Endometrium (tissue), 2 donors: ENCODE measurements at regions not wholly inside any gene's neighbourhood (a gene's known extent, or its start where the extent isn't known, plus 50 kb on each side); places are given as distances from the start of the nearest gene placed in this dataset.

Experiments used
- FAIRE-seq: peaks from 2 replicates; lab custom pipeline; 2012; peaks lifted over from hg19 to GRCh38; lab: Jason Lieb, UNC
- donor health status: control.
- donor health status: control.

- no peak for FAIRE-seq
Observed at GRCh38 chr10:15462253-15462897, 91.3 kb upstream of the FAM171A1 start.

DNA sequence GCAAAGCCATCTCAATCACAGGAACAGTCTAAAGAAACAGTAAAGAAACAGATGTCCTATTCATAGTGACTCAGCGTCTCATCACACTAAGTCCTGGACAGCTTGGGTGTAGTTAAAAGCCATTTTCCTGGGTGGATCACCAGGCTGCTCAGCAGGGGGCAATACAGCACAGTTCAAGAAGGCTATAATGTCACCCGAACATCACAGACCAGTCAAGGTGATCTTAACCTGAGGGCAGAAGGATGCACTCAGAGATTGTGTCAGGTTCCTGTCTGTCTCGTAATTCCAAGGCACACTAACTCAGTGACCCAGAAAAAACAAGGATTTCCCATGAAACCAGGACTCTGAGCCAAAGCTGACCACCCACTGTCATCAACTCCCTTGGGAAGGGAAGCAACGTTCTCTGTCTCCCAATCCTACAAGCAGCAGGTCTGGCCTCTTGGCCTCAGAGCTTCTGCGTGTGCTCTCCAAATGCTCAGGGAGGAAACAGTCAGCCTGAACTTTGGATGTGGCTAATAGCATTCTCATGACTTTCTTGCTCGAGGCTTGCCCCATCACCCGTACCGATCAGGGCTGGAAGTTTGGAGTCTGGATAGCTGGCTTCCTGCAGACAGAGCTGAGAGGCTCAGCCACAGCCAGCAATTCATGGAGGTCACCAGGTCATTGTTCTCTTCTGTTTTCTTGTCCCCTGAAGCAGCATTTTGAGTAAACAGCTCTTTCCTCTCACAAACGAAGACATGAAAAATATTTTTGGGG, 90.4 kb upstream of the FAM171A1 start:
- FAIRE-seq: peak; percentile 63

GRCh38 chr10:15460661-15461060, 89.6 kb upstream of the FAM171A1 start:
- no peak for FAIRE-seq

DNA sequence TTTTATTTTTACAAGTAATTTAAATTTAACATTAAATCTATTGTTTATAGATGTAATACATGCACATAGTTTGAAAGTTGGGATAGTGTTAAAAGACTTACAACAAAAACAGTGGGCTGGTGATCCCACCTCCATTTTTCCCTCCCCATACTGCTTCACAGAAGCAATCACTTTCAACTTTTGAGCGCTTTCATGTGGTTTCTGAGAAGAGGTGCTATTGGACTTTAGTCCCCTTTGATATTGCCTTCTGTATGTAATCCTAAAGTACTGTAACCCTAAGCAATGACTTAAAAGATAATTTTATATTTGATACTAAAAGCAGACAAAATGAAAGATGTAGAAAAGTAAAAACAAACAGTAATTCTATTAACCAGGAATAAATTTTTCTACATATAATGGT, 88.1 kb upstream of the FAM171A1 start:
- no peak for FAIRE-seq

DNA sequence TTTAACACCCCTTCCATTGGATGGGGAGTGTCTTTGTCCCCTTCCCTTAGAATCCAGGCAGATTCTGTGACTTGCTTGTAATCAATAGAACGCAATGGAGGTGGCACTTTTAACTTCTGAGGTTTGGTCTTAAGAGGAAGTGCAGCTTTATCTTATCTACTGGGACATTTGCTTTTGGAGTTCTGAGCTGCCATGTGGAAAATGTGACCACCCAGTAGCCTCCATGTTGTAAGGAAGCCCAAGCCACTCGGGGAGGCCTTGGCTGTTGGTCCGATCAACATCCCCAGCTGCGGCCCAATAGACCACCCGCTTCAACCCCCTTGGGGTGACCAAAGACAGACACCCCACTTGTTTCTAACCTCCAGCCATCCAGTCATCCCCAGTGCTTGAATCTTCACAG, 86.3 kb upstream of the FAM171A1 start:
- FAIRE-seq: no peak

DNA sequence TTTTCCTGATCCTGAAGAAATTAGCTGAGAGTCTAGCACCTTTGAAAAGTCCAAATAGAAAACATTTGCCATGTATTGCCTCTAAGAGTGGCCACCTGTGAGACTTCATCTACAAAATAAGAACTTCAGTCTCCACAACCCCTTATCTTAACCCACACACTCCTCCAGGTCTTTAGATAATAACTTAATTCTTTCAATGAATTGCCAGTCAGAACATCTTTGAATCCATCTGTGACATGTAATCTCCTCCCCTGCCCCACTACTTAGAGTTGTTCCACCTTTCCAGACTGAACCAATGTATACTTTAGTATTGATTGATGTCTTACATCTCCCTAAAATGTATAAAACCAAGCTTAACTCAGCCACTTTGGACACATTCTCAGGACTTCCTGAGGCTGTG, 84.4 kb upstream of the FAM171A1 start:
- no peak for FAIRE-seq

DNA sequence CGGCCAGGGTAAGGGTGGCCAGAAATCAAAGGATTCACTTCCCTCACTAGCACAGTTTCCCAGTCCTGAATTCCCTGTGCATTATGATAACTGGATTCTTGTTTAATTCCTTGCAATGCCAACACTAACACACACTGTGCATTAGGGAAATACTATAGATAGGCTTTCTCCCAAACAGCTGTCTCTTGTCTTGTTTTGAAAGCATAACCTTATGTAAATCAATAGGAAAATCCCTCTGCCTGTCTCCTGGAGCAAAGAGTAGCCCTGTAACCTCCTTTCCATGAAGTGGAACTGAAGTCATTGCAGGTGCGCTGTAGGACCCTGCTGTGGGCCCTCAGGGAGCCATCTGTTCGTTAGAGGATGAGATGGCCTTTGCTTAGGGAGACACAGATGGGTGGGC, 82.8 kb upstream of the FAM171A1 start:
- no peak for FAIRE-seq

- no peak for FAIRE-seq
Observed at GRCh38 chr10:15453457-15453856, 82.4 kb upstream of the FAM171A1 start.

DNA sequence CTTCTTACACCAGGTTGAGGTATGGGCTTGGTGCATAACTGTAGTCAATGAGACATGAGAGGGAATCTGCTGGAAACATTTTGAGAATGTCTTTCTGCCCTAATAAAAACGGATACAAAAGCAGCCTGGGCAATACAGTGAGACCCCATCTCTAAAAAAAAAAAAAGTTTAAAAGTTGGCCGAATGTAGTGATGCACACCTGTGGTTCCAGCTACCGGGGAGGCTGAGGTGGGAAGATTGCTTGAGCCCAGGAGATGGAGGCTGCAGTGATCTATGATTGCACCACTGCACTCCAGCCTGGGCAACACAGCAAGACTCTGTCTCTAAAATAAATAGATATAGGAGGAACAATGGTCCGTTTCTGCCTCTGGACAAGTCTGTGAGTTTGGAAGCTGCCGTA, 81.5 kb upstream of the FAM171A1 start:
- no peak for FAIRE-seq

- no peak for FAIRE-seq
Observed at GRCh38 chr10:15451137-15452094, 80.3 kb upstream of the FAM171A1 start.

- no peak for FAIRE-seq
Observed at GRCh38 chr10:15448598-15448997, 77.5 kb upstream of the FAM171A1 start.

GRCh38 chr10:15445006-15445390, 73.9 kb upstream of the FAM171A1 start:
- no peak for FAIRE-seq

DNA sequence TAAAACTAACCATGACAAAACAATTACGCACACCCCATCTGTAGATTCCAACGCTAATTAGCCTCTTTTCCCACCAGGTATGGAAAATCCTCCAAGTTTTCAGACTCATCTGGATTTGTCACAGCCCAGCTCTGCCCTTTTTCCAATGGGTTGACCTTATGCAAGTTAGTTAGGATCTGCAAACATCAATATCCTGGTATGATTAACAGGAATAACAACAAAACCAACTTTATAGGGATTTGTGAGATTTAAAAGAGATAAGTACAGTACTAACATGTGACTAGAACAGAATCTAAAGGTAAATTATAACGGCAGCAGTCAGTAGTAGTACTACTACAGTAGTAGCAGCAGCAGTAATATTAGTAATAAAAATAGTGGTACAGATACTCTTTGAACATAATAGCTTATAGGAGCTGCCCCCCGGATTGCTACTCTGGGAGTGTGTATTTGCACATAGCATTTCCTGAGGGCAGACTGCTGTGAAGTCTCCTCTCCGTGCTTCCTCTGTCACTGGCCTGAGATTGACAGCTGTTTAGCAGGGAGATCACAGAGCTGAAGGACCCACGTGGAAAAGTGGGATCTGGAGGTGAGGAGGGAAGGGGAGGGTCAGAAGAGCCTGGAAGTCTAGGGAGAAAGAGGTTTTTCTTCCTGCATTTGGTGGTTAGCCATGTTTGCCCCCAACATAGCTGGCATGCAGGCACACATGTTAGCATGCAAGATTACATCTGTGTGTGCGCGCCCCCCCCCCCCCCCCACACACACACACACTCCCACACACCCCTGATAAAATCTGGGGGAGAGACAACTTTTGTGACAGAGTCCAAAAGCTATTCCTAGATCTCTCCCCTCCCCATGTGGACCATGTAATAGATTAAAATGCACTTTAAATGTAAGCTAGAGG, 73.3 kb upstream of the FAM171A1 start:
- FAIRE-seq: no peak

GRCh38 chr10:15442056-15442455, 71.0 kb upstream of the FAM171A1 start:
- no peak for FAIRE-seq

GRCh38 chr10:15440204-15440711, 69.2 kb upstream of the FAM171A1 start:
- FAIRE-seq: no peak

DNA sequence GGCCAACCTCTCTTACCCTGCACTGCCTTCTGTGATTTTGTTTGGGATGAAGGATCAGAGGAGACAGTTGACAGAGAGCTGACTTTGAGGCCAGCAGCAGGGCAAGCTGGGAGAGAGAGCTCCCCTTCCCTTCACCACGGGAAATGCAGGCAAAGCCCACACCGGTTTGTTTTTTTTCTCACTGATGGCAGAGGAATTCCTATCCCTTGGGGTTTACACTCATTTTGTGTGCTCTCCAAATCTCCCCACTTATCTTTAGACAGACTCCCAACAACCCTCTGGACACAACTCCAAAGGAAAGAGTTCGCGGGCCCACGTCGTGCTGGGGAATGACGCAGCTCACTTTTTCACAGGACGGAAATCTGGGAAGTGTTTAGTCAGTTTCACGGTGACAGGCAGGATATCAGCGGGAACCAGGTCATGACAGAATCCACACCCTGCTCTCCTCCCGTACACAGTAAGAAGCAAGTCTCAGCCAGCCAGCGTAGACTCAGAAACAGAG, 68.3 kb upstream of the FAM171A1 start:
- no peak for FAIRE-seq

DNA sequence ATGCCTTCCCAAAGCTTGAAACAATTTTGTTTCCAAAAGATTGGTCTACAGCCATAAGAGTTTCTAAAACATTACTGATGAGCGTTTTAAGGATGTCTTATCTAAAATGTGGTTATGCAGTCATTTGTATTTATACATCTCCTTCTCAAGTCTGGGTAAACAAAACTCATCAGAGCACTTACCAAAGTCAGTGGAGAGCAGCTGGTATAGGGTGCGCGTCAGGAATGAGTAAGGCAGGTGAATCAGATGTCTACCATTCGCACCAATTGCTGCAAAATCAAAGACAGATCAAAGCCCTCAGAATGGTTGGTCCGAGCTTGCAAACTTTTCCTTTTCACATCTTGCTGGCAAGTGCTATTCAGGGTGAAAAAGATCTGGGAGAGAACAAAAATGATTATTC, 65.6 kb upstream of the FAM171A1 start:
- no peak for FAIRE-seq

GRCh38 chr10:15433850-15434537, 62.9 kb upstream of the FAM171A1 start:
- peak; percentile 8 for FAIRE-seq

DNA sequence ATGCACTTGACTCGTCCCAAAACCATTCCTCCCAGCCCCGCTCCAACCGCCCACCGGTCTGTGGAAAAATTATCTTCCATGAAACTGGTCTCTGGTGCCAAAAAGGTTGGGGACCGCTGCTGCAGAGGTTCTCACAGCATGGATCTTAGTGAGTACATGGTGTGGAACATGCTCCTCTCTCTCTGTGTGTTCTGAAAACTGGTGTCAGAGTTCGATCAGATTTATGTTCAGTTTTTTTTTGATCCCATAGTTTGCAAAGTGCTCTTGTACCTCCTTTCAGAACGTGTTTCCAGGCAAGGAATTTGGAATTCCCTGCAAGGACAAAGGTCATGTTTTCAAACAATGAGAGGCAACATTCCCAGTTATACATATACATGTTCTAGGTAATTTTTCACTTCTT, 61.2 kb upstream of the FAM171A1 start:
- no peak for FAIRE-seq

- no peak for FAIRE-seq
Observed at GRCh38 chr10:15430969-15431771, 60.1 kb upstream of the FAM171A1 start.
